ENCODE measurements at regions not wholly inside any gene's neighbourhood (a gene's known extent, or its start where the extent isn't known, plus 50 kb on each side); places are given as distances from the start of the nearest gene placed in this dataset.

DNA sequence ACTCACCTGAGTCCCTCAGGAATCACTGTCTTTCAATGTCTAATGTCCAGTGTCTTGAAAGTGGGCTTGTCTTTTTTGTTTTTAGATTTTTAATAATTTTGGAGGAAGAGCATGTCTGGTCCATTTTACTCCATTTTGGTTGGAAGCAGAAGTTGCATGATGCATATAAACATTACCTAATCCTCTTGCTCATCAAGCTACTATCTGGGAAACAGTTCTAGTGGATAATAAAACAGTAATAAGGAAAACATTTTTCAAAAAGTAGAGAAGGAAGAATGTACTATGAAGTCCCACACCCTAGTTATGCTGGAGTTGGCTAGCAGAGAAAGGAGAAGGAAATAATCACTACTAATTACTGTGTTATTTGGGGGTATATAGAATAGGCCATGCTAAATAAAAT lies 263.7 kb downstream of the ETAA1 start:
- no peak for DNase-seq

GRCh38 chr2:67662222-67662621 lies 265.1 kb downstream of the ETAA1 start:
- DNase-seq = no peak

DNA sequence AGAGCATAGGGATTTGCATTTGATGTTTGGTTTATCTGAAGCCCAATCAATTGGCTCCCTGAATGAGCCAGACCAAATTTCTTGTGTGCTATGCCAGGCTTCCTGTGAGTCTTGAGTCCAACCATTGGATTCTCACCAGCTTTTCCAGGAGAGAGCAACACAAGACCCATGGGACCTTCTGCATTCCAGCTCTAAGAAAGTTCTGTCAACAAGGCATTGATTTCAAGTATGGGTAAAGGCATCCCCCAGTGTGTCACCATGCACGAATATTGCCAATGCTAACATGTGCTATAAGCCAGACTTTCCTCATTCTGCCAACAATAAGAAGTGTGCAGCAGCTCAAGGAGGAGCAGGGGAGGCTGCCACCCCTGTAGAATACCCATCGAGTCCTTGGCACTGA lies 266.6 kb downstream of the ETAA1 start:
- DNase-seq = no peak

DNA sequence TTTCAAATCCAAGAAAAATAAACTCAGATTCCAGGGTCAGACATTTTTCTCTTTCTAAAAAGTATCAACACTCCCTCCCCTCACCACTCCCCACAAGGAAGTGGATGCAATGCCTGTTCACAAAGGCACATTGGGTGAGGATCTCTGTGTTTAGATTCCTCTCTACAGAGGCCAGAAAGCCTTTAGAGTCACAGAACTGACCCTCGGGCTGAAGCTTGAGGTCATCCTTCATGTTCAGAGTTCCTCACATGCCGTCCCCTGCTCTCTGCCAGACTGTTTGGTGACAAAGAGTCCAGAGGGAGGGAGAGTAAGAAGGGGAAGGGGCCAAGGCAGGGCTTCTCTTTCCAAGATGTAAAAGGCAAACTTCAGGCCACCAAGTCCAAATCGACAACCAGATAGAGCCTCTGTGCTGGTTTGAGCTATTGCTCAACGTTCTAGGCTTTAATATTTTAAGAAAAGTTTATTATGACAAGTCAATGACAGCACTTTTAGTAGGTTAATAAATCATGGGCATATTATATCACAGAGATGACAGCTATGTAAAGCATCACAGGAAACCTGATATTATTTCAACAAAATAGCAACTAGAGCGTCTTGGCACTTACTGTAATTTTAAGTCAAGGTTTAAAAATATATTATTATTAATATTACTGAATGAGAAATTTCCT lies 269.4 kb downstream of the ETAA1 start:
- DNase-seq = no peak

DNA sequence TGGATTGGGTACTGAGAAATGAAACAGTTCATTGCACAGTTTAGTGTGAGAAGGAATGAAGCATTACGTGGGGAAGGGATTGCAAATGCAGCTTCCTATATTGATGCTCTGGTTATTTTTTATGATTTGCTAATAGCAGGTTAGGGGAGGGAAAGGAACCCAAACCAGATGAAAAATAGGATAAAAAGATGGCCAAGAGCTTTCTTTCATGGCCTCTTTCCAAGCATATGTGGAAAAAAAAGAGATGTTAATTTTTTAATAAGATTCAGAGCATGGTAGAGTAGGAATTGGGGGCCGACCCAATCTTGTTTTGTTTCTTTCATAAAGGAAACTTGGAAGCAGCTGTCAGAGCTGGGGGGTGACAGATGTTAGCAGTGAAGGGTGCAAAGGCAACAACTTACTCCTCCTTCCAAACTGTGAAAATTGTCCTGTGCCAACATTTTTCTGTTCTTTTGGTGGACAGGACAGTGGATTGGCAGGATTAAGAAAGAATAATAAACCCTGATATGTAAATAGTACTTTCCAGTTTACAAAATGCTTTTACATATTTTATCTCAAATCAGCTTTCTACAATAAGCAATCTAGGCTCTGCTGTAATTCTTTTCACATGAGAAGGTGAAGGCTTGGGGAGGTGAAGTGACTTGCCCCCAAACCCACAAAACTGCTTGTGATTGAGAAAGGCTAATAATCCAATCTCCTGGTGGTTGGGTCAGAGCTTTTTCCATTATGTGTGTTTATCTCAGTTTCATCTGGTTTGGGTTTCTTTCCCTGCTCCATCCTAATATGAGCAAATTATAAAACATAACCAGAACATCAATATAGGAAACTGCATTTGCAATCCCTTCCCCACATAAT lies 270.1 kb downstream of the ETAA1 start:
- DNase-seq = no peak

DNA sequence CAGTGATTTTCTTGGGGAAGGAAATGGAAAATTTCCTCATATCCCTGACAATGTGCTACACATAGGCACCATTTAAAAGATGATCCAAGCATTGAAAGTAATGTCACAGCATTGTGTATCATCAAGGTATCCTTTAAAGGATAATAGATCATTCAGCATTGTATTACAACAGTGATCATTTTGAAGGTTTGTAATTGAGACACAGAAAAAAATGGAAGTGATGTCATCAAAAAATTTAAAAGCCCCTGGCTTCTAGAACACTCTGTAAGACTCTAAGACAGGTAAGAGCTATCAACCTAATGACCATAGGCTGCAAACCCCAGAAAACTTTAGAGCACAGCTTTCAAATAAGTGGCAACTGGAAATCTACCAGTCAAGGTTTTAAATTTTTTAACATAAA lies 271.4 kb downstream of the ETAA1 start:
- no peak for DNase-seq

- DNase-seq = no peak
Observed at GRCh38 chr2:67669168-67669567, 272.0 kb downstream of the ETAA1 start.

GRCh38 chr2:67669766-67670165 lies 272.6 kb downstream of the ETAA1 start:
- DNase-seq = no peak

GRCh38 chr2:67670747-67671183 lies 273.6 kb downstream of the ETAA1 start:
- no peak for DNase-seq

DNA sequence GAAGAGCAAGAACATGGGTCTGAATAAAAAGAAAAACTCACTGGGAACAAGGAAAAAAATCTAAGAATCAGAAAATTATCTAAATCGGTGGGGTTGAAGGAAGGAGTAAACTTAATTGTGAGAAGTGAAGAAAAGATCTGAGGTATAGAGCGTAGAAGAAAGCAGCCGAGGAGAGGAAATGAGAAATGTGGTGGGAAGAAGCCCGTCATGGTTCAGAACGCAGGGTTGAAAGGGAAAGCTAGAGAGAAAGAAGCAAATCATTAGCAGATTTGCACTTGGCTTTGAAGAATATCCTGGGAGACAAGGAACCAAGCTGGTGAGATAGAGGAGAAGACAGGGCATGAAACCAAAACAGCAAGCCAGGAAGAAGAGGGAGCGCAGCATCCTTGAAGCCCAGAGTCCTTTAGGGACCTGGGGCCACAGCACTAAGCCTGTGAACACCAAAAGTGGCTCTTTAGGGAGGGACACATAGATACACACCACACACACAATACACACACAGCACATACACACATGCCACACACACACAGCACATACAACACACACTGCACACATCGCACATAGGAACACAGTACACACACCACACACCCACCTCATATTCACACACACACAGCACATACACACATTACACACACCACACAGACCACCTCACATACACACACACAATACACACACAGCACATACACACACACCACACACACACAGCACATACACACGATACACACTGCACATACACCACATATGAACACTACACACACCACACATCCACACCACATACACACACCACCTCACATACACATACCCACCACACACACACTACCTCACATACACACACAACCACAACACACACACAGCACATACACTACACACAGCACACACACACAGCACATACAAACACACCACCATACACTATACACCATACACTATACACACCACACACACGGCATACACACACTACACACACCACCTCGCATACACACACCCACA lies 274.6 kb downstream of the ETAA1 start:
- no peak for DNase-seq

- DNase-seq = no peak
Observed at GRCh38 chr2:67674668-67675067, 277.5 kb downstream of the ETAA1 start.

GRCh38 chr2:67684991-67685390 lies 287.9 kb downstream of the ETAA1 start:
- DNase-seq = no peak

- no peak for DNase-seq
Observed at GRCh38 chr2:67686254-67686653, 289.1 kb downstream of the ETAA1 start.

DNA sequence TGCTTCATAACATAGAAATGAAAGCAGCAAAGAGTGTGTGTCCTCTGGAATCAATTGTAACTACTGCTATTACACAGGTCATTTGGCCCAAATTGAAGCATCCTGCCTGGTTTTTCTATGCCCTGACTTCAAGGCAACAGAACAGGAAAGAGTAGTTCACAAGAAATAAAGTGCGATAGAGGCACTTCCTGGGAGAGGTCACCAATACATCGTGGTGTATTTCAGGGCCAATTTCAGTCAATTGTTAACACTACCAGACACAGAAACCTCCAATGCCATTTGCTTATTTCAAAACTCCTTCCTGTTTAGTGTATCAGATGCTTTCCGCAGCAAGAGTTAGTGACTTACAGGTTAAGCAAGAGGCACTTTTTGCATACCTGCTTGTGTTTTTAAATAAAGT lies 292.1 kb downstream of the ETAA1 start:
- no peak for DNase-seq

GRCh38 chr2:67689651-67690050 lies 292.5 kb downstream of the ETAA1 start:
- DNase-seq = no peak

GRCh38 chr2:67694445-67694844 lies 297.3 kb downstream of the ETAA1 start:
- no peak for DNase-seq

DNA sequence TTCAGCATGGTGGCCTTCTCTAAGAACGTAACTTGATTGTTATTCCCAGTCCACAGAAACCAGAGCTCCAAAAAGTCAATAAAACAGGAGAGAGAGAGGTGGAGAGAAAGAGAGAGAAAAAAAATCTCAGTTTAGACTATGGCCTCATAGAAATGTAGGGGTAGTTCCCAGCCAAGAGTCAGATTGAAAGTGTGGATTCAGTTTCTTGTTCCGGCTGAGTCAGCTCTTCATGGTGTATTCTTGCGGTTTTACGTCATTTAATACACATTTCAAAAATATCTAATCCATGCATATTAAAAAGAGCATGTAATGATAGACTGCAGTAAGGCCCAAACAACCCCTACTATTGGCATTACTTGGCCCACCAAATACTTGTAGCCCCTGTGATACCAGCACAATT lies 303.9 kb downstream of the ETAA1 start:
- DNase-seq = no peak

DNA sequence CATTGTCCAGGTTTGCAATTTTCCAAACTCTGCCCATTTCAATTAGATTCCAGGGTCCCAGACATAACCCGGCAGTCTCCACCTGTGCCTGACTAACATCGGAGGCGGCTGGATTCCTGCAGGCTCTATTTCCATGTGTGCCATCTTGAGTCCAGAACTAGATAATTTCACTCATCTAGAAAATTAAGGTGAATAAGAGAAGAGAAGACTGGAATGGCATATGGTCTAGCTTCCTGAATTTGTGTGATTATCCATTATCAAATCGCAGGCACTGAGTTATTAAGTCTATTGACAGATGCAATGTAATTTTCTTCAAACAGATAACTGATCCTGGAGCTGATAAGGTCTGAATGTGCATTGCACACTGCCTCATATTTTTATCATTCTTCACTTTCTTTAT lies 305.2 kb downstream of the ETAA1 start:
- no peak for DNase-seq

GRCh38 chr2:67702937-67703336 lies 305.8 kb downstream of the ETAA1 start:
- no peak for DNase-seq

DNA sequence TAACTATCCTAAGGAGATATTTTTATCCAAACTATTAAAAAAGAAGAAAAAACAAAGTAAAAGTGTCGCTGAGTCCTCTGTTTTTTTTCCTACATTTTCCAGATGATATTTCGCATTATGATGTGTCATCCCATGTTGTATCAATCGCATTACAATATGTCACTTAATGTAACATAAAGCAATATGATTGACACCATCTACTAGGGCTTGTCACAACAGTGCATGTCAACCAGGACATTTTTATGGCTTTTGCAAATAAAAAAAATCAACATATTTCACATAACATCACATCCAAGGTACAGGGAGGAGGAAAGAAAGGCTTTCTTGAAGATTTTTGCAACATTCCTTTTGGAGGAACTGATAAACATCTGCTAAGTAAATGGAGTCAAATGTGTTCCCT lies 308.9 kb downstream of the ETAA1 start:
- DNase-seq = no peak

- no peak for DNase-seq
Observed at GRCh38 chr2:67707896-67708295, 310.8 kb downstream of the ETAA1 start.

- DNase-seq = no peak
Observed at GRCh38 chr2:67709835-67710234, 312.7 kb downstream of the ETAA1 start.

GRCh38 chr2:67712484-67712883 lies 315.4 kb downstream of the ETAA1 start:
- DNase-seq = no peak

Data from hematopoietic multipotent progenitor cell treated with erythropoietin and hydrocortisone succinate and interleukin-3 and kit ligand, for 6 days (in vitro differentiated cells).